DOHH2 (cell line): ENCODE measurements at regions not wholly inside any gene's neighbourhood (a gene's known extent, or its start where the extent isn't known, plus 50 kb on each side); places are given as distances from the start of the nearest gene placed in this dataset.
A peak's percentile ranks its signal among the peaks of the same experiment; 100 is the strongest.

Experiments
- H3F3A ChIP-seq: fragments of 200-600 bp; sonication (generic), shearing (Covaris generic); 2 replicates; pipeline ENCODE4 v1.6.0; 2016; ENCODE audit warnings: antibody characterized with exemption, mild to moderate bottlenecking; ENCODE audit not compliant: control insufficient read depth, insufficient read depth
- H3K27ac ChIP-seq: fragments of 200-600 bp; sonication (generic); 2 replicates; pipeline ENCODE4 v1.5.1; 2014; ENCODE audit warnings: low read depth, mild to moderate bottlenecking, low read length, moderate library complexity
- H3K27me3 ChIP-seq: fragments of 200-600 bp; sonication (generic); 2 replicates; pipeline ENCODE4 v1.6.1; 2014; ENCODE audit warnings: mild to moderate bottlenecking, low read length, mixed read lengths; ENCODE audit not compliant: control insufficient read depth
- H3K36me3 ChIP-seq: fragments of 200-600 bp; sonication (generic); 2 replicates; pipeline ENCODE4 v1.6.1; 2014; ENCODE audit warnings: mild to moderate bottlenecking, low read length, moderate library complexity, mixed read lengths; ENCODE audit not compliant: control insufficient read depth
- H3K4me1 ChIP-seq: fragments of 200-600 bp; sonication (generic); 2 replicates; pipeline ENCODE4 v1.6.1; 2014; ENCODE audit warnings: mild to moderate bottlenecking, low read length, mixed read lengths; ENCODE audit not compliant: control insufficient read depth
- H3K4me2 ChIP-seq: fragments of 200-600 bp; sonication (generic); 2 replicates; pipeline ENCODE4 v1.6.0; 2014; ENCODE audit warnings: mild to moderate bottlenecking, low read length, moderate library complexity
- H3K4me3 ChIP-seq: fragments of 200-600 bp; sonication (generic); 2 replicates; pipeline ENCODE4 v1.5.1; 2014; ENCODE audit warnings: mild to moderate bottlenecking, low read length, mixed read lengths
- H3K79me2 ChIP-seq: fragments of 200-600 bp; sonication (generic); 2 replicates; pipeline ENCODE4 v1.6.1; 2014; ENCODE audit warnings: mild to moderate bottlenecking, low read length, mixed read lengths; ENCODE audit not compliant: control insufficient read depth
- H3K9me2 ChIP-seq: fragments of 200-600 bp; sonication (generic); replicated peaks from 2 replicates; pipeline ENCODE4 v1.6.1; 2014; ENCODE audit warnings: mild to moderate bottlenecking, low read length, mixed read lengths; ENCODE audit not compliant: control insufficient read depth
- H3K9me3 ChIP-seq: fragments of 200-600 bp; sonication (generic); 2 replicates; pipeline ENCODE4 v1.6.1; 2014; ENCODE audit warnings: antibody characterized with exemption, low read length, mixed read lengths; ENCODE audit not compliant: control insufficient read depth, insufficient read depth
- H4K20me1 ChIP-seq: fragments of 200-600 bp; sonication (generic); 2 replicates; pipeline ENCODE4 v1.6.0; 2014; ENCODE audit warnings: low read depth, mild to moderate bottlenecking, antibody characterized with exemption, low read length, moderate library complexity; ENCODE audit not compliant: control insufficient read depth, insufficient read depth
- CTCF ChIP-seq: fragments of 200-600 bp; sonication (generic); IDR thresholded peaks from one replicate; pipeline ENCODE4 v1.5.1; 2014; ENCODE audit warnings: antibody characterized with exemption, mild to moderate bottlenecking, low read depth, low read length; ENCODE audit not compliant: poor library complexity, severe bottlenecking
- EZH2phosphoT487 ChIP-seq: fragments of 200-600 bp; sonication (generic); IDR thresholded peaks from 2 replicates; pipeline ENCODE4 v1.6.1; 2017; ENCODE audit warnings: borderline replicate concordance, mild to moderate bottlenecking, antibody characterized with exemption, low read length, moderate library complexity, mixed read lengths

GRCh38 chrX:148372925-148373324, 127.5 kb upstream of the AFF2 start:
- Histone ChIP-seq H3F3A (no peaks in the 10 kb centered on the region), H4K20me1 (no peaks in the 10 kb centered on the region), H3K4me3 (no peak overlapping the region), H3K9me3 (no peaks in the 10 kb centered on the region), H3K36me3 (no peaks in the 10 kb centered on the region), H3K27ac (no peak overlapping the region), H3K9me2 (no peaks in the 10 kb centered on the region), H3K4me1 (peaks cover 10% of the 10 kb centered on the region), H3K27me3 (no peaks in the 10 kb centered on the region), H3K79me2 (no peaks in the 10 kb centered on the region), H3K4me2 (no peak overlapping the region)
- TF ChIP-seq CTCF (no peak), EZH2phosphoT487 (no peak)

- Histone ChIP-seq H3K4me3 (no peak overlapping the region), H3K4me2 (no peak overlapping the region), H3K4me1 (peaks cover 26% of the 10 kb centered on the region), H3K9me2 (no peaks in the 10 kb centered on the region), H3K79me2 (no peaks in the 10 kb centered on the region), H3K36me3 (no peaks in the 10 kb centered on the region), H3K27me3 (no peaks in the 10 kb centered on the region), H3F3A (no peaks in the 10 kb centered on the region), H4K20me1 (no peaks in the 10 kb centered on the region), H3K27ac (no peak overlapping the region), H3K9me3 (no peaks in the 10 kb centered on the region)
- TF ChIP-seq EZH2phosphoT487 (no peak), CTCF (no peak)
These were observed 124.1 kb upstream of the AFF2 start for GRCh38 chrX:148376342-148376741.

- TF ChIP-seq CTCF (no peak), EZH2phosphoT487 (no peak)
- Histone ChIP-seq H4K20me1 (no peaks in the 10 kb centered on the region), H3K27me3 (no peaks in the 10 kb centered on the region), H3K9me3 (no peaks in the 10 kb centered on the region), H3K9me2 (no peaks in the 10 kb centered on the region), H3K79me2 (no peaks in the 10 kb centered on the region), H3K4me2 (peak overlapping the region; percentile 84), H3K27ac (0 out of 2 replicates have a peak overlapping the region, but pooled peaks have one; percentile 25), H3K36me3 (no peaks in the 10 kb centered on the region), H3F3A (no peaks in the 10 kb centered on the region), H3K4me1 (peaks cover 27% of the 10 kb centered on the region), H3K4me3 (no peak overlapping the region)
These were observed 120.3 kb upstream of the AFF2 start for GRCh38 chrX:148380107-148380506.
